ENCODE measurements at regions not wholly inside any gene's neighbourhood (a gene's known extent, or its start where the extent isn't known, plus 50 kb on each side); places are given as distances from the start of the nearest gene placed in this dataset.

- no peak for TF ChIP-seq ZNF274 (IDR thresholded peaks at IDR 0.05; ENCODE audit: low read depth, low read length)
- TF ChIP-seq SUZ12 (IDR thresholded peaks at IDR 0.05; ENCODE audit: extremely low read depth, insufficient read depth, insufficient read length) = no peak
- TF ChIP-seq YY1 (IDR thresholded peaks at IDR 0.05; ENCODE audit: insufficient read depth, insufficient read length) = no peak
These were observed 828.7 kb upstream of the LRRN3 start for GRCh38 chr7:110262251-110262650.
